ENCODE measurements at regions not wholly inside any gene's neighbourhood (a gene's known extent, or its start where the extent isn't known, plus 50 kb on each side); places are given as distances from the start of the nearest gene placed in this dataset.
"Not testable (repeated sequence)": the region's sequence is repeated elsewhere in the genome, so short reads cannot be mapped to it uniquely, and the experiment has no call there.

DNA sequence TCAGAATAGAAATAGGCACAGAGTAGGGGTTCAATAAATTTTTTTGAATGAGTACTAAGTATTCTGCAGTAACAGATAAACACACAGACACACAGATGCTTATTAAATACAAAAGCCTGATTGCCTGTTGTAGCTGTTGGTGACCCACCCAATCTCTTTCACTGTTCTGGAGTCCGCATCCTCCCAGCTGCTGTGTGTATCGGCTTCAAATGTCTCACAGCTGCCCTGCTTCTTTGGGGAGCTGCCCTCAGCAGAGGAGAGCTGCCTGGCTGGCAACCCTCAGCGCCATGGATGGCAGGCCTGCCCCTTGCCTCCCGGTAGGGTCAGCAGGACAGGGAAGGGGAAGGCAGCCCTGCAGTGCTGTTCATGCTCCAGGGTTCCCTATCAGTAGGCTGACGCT is 50.5 kb upstream of the PRNP start:
- DNase-seq (ENCODE audit: low read depth in 2 of 2), result no peak

- DNase-seq (ENCODE audit: low read depth in 2 of 2), result no peak
These were observed 50.9 kb upstream of the PRNP start for GRCh38 chr20:4635342-4635741.

DNA sequence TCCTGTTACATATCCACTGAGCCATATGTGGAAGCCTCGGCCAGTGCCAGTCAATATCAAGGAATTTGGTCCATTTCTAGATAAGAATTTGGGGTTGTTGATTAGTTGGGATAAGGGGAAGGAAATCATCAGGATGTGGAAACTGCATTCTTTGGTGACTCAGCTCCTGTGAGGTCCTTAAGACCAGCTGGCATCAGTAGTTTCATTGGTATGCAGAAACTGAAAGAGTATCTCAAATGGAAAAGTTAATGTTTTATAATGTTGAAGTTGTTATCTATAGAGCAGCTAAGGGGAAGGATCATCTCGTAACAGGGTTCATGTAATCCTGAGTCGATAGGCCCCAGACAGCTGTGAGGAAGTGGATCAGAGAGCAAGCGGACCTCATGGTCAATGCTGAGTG is 52.5 kb upstream of the PRNP start:
- DNase-seq (ENCODE audit: low read depth in 2 of 2), result peak in 1 of 2 donors; percentile 90

DNA sequence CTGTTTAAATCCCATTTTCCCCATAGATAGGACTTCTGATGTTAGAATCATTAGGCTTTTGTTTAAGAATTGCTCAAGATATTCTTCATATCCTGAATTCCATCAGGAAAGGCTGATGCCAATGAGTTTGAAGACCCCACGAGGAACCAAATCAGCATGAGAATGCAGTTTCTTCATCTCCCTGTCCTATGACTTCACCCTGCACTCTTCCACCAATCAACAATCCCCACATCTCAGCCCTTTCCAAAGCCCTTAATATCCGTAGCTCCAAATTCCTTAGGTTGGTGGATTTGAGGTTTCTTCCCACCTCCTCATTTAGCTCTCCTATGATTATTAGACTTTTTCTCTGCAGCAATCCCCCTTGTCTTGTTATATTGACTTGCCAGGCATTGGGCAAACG is 52.9 kb upstream of the PRNP start:
- peak in 1 of 2 donors; percentile 56 for DNase-seq (ENCODE audit: low read depth in 2 of 2)

DNA sequence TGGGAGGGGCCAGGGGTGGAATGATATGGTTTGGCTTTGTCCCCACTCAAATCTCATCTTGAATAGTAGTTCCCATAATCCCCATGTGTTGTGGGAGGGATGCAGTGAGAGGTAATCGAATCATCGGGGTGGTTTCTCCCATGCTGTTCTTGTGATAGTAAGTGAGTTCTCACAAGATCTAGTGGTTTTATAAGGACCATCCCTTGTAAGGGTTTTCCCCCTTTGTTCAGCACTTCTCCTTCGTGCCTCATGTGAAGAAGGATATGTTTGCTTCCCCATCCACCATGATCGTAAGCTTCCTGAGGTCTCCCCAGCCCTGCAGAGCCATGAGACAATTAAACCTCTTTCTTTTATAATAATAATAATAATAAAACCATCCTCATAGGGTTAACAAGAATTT is 53.4 kb upstream of the PRNP start:
- DNase-seq (ENCODE audit: low read depth in 2 of 2), result no peak

DNA sequence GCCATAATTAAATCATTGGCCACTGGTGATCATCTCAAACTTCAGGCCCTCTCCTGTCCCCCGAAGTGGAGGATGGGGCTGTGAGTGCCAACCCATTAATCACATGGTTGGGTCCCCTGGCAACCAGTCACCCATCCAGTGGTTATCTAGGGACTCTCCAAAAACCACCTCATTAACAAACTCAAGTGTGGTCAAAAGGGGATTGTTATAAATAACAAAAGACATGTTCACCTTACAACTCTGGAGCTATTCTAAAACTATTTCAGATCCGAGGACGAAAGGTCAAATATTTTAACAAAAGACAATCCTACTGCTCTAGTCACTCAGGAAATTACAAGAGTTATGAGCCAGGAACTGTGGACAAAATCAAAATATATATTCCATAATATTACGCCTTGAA is 60.0 kb upstream of the PRNP start:
- peak; percentile 66 to 79 for DNase-seq (ENCODE audit: low read depth in 2 of 2)

GRCh38 chr20:4625687-4626086 is 60.6 kb upstream of the PRNP start:
- peak; percentile 12 to 50 for DNase-seq (ENCODE audit: low read depth in 2 of 2)

DNA sequence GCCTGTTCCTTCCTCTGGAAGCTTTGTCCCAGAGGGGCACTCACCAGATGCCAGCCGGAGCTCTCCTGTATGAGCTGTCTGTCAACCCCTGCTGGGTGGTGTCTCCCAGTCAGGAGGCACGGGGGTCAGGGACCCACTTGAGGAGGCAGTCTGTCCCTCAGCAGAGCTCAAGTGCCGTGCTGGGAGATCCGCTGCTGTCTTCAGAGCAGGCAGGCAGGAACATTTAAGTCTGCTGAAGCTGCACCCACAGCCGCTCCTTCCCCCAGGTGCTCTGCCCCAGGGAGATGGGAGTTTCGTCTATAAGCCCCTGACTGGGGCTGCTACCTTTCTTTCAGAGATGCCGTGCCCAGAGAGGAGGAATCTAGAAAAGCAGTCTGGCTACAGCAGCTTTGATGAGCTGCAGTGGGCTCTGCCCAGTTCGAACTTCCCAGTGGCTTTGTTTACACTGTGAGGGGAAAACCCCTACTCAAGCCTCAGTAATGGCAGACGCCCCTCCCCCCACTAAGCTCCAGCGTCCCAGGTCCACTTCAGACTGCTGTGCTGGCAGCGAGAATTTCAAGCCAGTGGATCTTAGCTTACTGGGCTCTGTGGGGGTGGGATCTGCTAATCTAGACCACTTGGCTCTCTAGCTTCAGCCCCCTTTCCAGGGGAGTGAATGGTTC is 61.5 kb upstream of the PRNP start:
- DNase-seq (ENCODE audit: low read depth in 2 of 2), result not testable (repeated sequence)

GRCh38 chr20:4619144-4619543 is 67.1 kb upstream of the PRNP start:
- not testable (repeated sequence) for DNase-seq (ENCODE audit: low read depth in 2 of 2)

- no peak for DNase-seq (ENCODE audit: low read depth in 2 of 2)
These were observed 68.8 kb upstream of the PRNP start for GRCh38 chr20:4617484-4617883.

- DNase-seq (ENCODE audit: low read depth in 2 of 2), result no peak
These were observed 69.2 kb upstream of the PRNP start for GRCh38 chr20:4617019-4617418.

- DNase-seq (ENCODE audit: low read depth in 2 of 2), result peak; percentile 69 to 76
These were observed 72.3 kb upstream of the PRNP start for GRCh38 chr20:4613718-4614620.

DNA sequence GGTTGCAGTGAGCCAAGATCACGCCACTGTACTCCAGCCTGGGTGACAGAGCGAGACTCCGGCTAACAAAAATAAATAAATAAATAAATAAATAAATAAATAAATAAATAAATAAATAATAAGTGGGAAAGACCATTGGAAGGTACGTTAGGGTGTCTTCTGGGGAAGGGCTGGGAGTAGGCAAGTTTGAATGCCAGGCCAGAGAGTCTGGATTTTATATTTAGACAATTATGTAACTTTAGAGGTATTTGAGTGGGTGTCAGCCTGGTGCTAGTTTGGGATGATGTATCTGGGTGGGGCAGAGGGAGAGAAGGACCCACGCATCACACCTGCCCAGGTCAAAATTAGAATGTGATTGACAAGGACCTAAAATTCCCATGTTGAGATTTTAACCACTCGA is 73.1 kb upstream of the PRNP start:
- no peak for DNase-seq (ENCODE audit: low read depth in 2 of 2)

DNA sequence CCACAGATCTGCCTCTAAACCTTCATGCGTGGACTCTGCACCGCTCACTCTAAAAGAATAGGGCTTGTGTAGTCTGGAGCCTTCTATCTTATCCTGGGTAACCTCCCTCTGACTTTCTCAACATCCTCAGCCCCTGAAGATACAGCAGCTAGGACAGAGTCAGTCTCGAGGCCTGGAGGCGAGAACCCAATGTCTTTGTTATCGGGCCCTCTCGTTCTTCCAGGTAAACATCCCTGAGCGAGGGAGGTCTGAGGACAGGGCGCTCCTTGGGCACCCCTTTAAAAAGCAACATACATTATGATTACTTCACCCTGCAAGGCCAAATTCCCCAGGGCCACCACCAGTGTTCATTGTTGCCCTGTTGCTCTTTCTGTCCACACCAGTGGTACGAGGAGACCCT is 75.4 kb upstream of the PRNP start:
- DNase-seq (ENCODE audit: low read depth in 2 of 2), result no peak

- DNase-seq (ENCODE audit: low read depth in 2 of 2), result no peak
These were observed 76.7 kb upstream of the PRNP start for GRCh38 chr20:4609511-4609910.

DNA sequence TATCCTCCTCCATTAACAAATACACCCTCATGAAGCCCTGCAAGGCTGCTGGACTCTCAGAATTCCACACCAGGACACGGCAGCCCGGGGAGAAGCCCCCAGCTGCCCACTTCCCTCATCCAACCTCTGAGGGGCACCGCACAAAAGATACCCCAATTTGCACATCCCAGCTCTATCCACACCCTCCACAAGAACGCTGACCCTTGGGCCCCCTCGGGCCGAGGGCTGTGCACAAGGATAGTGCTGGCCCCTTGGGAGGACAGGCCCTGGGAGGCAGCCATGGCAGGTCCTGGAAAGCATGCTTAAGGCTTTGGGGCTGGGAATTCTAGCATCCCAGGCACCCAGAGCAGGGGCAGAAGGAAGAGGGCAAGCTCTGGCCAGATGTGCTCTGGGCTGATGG is 77.4 kb upstream of the PRNP start:
- DNase-seq (ENCODE audit: low read depth in 2 of 2), result no peak

- DNase-seq (ENCODE audit: low read depth in 2 of 2), result peak; percentile 65 to 75
These were observed 79.0 kb upstream of the PRNP start for GRCh38 chr20:4607287-4607713.

GRCh38 chr20:4606051-4606450 is 80.2 kb upstream of the PRNP start:
- no peak for DNase-seq (ENCODE audit: low read depth in 2 of 2)

- no peak for DNase-seq (ENCODE audit: low read depth in 2 of 2)
These were observed 81.1 kb upstream of the PRNP start for GRCh38 chr20:4605166-4605565.

DNA sequence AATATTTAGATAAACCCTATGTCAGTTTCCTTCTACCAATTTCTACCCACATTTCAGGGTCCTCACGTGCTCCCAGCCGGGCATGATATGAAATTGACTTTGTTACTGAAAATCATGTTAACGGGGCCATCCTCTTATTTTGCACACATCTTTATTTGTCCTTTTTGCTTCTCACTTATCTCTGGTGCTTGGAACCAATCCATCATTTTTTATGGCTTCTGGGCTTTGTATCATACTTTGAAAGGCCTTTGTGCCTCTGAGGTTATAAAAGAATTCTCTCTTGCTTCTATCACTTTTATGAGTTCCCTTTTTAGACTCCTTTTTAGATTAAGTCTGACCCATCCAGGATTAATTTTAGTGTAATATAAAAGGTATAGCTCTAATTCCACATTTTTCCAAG is 81.7 kb upstream of the PRNP start:
- no peak for DNase-seq (ENCODE audit: low read depth in 2 of 2)

- DNase-seq (ENCODE audit: low read depth in 2 of 2), result no peak
These were observed 82.5 kb upstream of the PRNP start for GRCh38 chr20:4603724-4604123.

GRCh38 chr20:4602297-4602631 is 84.0 kb upstream of the PRNP start:
- DNase-seq (ENCODE audit: low read depth in 2 of 2), result no peak

- peak in 1 of 2 donors; percentile 20 for DNase-seq (ENCODE audit: low read depth in 2 of 2)
These were observed 84.5 kb upstream of the PRNP start for GRCh38 chr20:4601630-4602296.

All from lung microvascular endothelial cell (primary cell).